HG03196 (cell line): ENCODE measurements at regions not wholly inside any gene's neighbourhood (a gene's known extent, or its start where the extent isn't known, plus 50 kb on each side); places are given as distances from the start of the nearest gene placed in this dataset.

ENCODE experiments used
- ATAC-seq: cut with Tn5 transposase; IDR thresholded peaks from one replicate; pipeline ENCODE4 v1.9.1; 2021; ENCODE audit not compliant: unreplicated experiment

GRCh38 chr5:174356536-174356935, 311.0 kb downstream of the NSG2 start:
- no peak for ATAC-seq

GRCh38 chr5:174358276-174358675, 312.8 kb downstream of the NSG2 start:
- no peak for ATAC-seq

- ATAC-seq = no peak
Observed at GRCh38 chr5:174359071-174359470, 313.6 kb downstream of the NSG2 start.

GRCh38 chr5:174362514-174362913, 317.0 kb downstream of the NSG2 start:
- no peak for ATAC-seq

- ATAC-seq = no peak
Observed at GRCh38 chr5:174363934-174364333, 318.4 kb downstream of the NSG2 start.

- no peak for ATAC-seq
Observed at GRCh38 chr5:174364676-174365075, 319.2 kb downstream of the NSG2 start.

GRCh38 chr5:174371600-174372094, 326.1 kb downstream of the NSG2 start:
- no peak for ATAC-seq

- ATAC-seq = no peak
Observed at GRCh38 chr5:174374206-174374605, 328.7 kb downstream of the NSG2 start.

- ATAC-seq = no peak
Observed at GRCh38 chr5:174376056-174376455, 330.6 kb downstream of the NSG2 start.

GRCh38 chr5:174376726-174377373, 331.3 kb downstream of the NSG2 start:
- no peak for ATAC-seq

- ATAC-seq = no peak
Observed at GRCh38 chr5:174378121-174378874, 332.8 kb downstream of the NSG2 start.

GRCh38 chr5:174380311-174380710, 334.8 kb downstream of the NSG2 start:
- ATAC-seq = no peak

- no peak for ATAC-seq
Observed at GRCh38 chr5:174381241-174381640, 335.7 kb downstream of the NSG2 start.

GRCh38 chr5:174383210-174384167, 338.0 kb downstream of the NSG2 start:
- ATAC-seq = no peak

GRCh38 chr5:174384509-174384947, 339.0 kb downstream of the NSG2 start:
- ATAC-seq = no peak

- ATAC-seq = no peak
Observed at GRCh38 chr5:174386306-174386705, 338.1 kb upstream of the MSX2 start.

GRCh38 chr5:174386846-174387245, 337.5 kb upstream of the MSX2 start:
- ATAC-seq = no peak

GRCh38 chr5:174387448-174387847, 336.9 kb upstream of the MSX2 start:
- no peak for ATAC-seq

- ATAC-seq = no peak
Observed at GRCh38 chr5:174392892-174393291, 331.5 kb upstream of the MSX2 start.

GRCh38 chr5:174396541-174396940, 327.8 kb upstream of the MSX2 start:
- ATAC-seq = no peak

- ATAC-seq = no peak
Observed at GRCh38 chr5:174397206-174397605, 327.2 kb upstream of the MSX2 start.
